ENCODE measurements at regions not wholly inside any gene's neighbourhood (a gene's known extent, or its start where the extent isn't known, plus 50 kb on each side); places are given as distances from the start of the nearest gene placed in this dataset.

DNA sequence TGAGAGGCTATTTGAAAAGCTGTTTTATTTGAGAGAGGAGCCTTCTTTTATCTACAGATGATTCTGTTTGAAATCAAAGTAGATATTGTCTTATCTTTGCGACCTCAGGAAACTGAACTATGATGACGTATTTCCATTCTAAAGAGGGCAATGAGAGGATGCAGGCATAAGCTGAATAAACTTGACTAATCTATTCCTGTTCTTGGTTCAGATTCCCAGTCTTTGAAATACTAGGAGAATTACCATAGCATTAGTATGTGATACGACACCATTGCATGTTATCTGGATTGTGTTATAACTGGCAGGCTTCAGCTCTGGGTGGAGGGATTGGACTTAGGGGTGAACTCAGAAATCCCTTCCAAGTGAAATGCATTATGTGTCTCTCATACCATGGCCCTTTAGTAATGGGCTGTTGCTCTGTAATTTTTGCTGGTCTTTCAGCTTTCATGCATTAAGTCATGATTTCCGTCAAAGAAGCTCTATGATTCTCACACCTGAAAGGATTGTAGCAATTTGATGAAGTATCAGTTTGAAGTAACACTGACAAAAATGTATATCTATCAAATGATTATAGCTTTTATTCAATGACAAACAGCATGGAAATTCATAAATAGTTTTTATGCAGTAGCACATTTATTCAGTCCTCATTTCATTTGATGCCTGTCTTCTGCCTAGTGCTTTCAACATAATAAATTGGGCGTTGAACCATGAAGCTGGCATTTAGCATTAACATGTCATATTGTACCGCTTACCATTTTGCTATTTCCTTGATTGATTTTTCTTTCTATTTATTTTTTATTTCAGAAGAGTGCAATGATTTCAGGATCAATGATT, 138.4 kb upstream of the SPACA1 start:
- no peak for DNase-seq (ENCODE audit: low read depth)

DNA sequence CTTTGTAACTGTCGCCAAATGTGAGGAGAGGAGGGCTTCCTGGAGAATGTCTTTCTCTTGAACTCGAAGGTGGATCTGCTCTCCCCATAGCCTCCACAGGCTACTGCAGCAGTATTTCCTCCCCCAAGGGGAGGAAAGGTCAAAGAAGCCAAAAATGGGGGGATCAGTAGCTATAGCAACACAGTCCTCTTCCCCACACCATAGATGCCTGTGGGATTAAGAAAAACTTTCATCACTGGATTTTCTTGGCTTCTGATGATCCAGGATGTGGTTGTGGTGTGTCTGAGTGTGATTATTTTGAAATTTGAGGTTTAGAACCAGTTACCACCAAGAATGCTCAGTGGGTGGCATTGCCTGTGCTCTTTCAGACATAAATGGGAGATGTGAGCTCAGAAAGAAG, 140.1 kb upstream of the SPACA1 start:
- no peak for DNase-seq (ENCODE audit: low read depth)

DNA sequence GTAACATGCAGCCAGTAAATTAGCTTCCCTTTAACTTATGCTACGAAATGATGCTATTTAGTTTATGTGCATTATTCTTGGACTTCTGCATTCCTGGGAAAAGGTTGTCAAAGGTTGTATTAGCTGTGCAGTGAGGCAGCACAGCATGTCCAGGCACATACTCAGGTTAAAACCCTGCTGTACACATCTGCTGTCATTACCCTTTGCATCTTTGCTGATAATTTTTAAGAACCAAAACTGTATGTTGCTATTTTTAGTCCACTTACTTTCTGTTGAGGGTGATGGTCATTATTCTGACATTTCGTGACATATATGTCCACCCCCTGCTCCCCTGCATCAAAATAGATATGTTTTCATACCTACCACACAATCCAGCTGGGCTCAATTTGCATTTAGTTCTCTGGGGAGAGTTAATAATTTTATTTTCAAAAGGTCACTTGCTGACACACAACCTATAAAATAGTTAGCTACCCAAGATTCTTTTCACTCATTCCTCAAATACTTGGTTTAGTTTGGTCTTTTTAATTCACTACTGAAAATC, 142.5 kb upstream of the SPACA1 start:
- DNase-seq (ENCODE audit: low read depth) = no peak

DNA sequence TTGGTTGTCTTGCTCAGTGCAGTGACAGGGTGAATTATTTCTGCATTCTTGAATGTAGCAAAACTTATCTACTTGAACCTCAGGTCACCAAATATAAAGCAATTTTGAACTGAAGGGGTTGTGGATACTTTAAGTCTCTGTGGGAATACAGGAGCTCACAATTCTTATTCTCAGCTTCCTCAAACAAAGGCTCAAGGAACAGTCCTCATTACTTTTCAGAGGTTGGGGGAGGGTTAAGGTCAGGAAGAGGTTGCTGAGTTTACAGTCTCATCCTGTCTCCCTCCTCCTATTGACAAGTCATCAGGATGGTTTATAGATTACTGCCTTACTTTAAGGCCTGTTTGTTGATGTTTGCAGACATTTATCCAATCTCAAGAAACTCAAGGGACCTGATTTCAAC, 143.6 kb upstream of the SPACA1 start:
- DNase-seq (ENCODE audit: low read depth) = no peak

DNA sequence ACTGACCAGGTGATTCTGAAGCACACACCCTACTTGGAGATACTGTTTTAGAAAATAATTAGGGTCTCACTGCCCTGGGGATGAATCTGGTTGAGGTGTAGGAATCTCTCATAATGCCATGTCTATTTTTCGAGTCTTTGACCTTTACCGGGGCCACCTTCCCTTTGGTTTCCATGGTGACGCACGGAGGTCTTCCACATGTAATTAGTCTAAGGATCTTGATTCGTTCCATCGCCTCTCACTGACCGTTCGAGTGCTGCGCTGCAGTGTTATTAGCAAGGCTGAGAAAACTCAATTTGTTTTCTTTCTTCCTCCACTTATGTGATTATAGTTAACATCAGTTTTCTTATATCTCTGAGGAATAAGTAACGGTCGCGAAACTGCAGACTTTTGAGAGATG, 144.3 kb upstream of the SPACA1 start:
- no peak for DNase-seq (ENCODE audit: low read depth)

DNA sequence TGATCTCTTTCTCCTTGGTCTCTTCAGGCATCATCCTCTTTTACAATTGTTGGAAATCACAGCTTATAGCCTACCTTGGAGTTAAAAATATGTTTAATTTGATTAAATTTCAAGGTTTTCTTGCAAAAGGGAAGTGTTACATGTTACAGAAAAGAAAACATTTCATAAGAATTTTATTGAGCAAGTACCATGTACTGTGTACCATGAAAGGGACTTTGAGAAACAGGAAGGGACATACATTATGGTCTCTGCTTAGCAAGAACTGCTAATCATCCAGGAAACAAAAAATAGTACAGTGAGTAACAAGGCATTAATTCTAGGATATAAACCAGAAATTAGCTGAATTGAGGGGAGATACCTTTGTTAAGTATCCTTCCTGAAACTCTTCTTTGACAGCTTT, 145.3 kb upstream of the SPACA1 start:
- no peak for DNase-seq (ENCODE audit: low read depth)

DNA sequence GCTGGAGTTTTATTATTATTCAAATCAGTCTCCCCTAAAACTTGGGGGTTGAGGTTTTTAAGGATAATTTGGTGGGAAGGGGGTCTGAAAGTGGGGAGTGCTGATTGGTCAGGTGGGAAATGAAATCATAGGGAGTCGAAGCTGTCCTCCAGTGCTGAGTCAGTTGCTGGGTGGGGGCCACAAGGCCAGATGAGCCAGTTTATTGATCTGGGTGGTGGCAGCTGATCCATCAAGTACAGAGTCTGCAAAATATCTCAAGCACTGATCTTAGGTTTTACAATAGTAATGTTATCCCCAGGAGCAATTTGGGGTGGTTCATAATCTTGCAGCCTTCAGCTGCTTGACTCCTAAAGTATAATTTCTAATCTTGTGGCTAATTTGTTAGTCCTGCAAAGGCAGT, 146.0 kb upstream of the SPACA1 start:
- no peak for DNase-seq (ENCODE audit: low read depth)

DNA sequence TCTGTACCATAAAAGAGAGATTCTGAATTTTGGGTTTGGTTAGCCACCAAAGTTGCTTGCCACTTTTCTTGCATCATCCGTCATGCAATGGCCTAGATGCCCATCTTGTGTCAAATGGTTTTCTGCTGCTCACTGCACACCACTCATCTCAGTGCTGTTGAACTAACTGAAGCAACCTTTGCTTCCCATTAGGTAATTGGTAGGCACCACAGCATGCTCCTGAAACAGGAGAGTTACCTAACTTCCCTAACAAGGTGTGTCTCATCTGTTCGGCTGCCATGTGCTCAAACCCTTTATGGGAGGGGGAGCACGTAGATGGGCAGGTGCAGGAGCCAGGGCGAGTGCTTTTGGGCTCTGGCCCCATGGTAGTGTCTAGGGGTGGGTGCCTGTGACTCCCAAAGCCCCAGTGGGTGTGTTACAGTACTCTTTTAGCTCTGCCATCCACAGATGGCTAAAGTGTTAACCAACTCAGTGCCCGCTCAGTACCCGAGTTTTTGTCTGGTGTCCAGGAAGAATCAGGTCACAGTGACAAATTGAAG, 147.4 kb upstream of the SPACA1 start:
- no peak for DNase-seq (ENCODE audit: low read depth)

DNA sequence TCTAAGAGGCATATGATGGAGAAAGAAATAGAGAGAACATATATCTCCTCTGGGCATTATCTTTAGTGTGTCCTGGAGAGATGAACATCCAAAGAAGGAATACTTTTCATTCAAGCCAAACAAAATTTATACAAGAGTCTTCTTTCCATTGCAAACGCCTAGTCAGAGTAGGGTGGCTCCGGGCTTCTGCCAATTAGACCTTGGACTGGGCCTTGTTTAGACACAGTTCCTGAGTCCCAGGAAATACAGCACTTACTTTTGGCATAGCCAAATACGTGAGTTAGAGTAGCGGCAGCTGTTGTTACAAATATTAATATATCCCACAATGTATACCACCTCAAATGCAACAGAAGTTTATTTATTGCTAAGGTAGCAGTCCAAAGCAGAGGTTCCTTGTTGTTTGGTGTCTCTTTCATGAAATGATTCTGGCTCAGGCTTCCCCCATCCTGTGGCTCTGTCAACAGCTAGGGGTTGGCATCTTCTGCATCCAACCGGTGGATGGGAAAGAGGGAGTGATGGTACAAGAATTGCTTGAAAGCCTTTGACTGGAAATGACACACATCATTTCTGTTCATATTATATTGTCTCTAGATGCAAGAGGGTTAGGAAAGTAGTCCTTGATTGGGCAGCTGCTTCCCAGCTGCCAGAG, 148.0 kb upstream of the SPACA1 start:
- DNase-seq (ENCODE audit: low read depth) = no peak

DNA sequence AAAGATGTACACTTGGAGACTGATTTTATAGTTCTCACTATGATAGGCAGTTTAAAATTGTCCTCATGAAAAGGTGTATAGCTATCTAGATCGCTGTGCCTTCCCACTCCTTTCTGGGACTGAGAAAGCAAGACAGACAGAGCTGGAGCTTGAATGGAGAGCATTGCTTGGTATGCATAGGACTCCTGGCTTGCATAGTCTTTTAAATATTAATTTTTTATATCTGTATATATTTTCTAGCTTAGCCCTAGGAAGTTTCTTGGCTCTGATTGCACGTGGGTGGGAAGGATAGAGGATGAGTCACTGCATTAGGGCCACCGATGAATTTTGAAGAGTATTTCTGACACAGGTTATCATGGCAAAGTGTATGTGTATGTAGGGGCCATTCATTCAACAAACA, 150.0 kb upstream of the SPACA1 start:
- no peak for DNase-seq (ENCODE audit: low read depth)

DNA sequence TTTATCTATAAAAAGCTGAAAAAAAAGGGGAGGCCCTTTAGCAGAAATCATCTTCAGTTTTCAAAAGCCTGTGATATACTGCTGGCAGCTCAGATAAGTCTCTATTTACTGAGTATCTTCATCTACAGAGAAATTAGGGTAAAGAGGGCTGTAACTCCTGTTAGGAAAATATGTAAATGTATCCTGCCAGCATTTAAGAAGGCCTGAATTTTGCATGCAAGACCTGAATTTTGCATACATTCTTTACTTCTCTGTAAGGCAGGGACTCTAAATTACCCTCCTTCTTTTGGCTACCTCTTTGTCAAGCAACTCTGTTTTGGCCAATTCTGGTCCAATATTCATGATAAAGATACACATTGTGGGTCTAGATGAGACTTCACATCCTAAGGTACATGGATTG, 150.6 kb upstream of the SPACA1 start:
- no peak for DNase-seq (ENCODE audit: low read depth)

DNA sequence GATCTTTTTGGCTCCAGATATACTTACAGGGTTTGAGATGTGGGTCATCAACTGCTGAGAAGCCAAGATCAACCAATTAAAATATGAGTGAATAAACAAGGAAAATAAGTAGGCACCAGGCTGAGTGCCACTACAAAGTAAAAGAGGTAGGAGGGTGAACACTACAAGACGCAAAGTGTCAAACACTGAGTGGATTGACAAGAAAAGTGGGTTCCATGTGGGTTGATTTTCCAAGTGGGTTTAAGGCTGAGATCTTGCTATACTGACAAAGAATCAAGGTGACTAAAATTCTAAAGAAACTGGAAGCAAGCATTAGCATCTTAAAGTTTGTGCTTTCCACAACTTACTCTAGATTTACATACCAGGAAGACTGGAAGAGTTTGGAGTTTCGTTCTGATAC, 160.4 kb upstream of the SPACA1 start:
- DNase-seq (ENCODE audit: low read depth) = no peak

DNA sequence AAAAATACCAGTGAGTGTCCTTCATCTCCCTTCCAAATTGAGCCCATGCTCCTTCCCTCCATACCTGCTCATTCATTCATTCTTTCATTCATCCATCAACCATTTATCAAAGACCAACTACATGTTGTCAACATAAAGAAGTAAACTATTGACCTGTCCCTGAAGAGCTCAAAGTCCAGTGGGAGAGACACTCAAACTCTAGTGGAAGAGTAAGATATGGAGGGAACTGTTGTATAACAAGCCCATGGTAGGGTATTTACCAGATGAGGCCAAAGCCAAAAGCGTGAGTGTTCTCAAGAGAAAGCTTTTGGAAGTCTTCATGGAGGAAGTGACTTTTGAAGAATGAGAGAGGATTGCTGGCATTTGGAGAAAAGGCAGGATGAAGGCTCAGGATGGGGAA, 163.4 kb upstream of the SPACA1 start:
- DNase-seq (ENCODE audit: low read depth) = no peak

DNA sequence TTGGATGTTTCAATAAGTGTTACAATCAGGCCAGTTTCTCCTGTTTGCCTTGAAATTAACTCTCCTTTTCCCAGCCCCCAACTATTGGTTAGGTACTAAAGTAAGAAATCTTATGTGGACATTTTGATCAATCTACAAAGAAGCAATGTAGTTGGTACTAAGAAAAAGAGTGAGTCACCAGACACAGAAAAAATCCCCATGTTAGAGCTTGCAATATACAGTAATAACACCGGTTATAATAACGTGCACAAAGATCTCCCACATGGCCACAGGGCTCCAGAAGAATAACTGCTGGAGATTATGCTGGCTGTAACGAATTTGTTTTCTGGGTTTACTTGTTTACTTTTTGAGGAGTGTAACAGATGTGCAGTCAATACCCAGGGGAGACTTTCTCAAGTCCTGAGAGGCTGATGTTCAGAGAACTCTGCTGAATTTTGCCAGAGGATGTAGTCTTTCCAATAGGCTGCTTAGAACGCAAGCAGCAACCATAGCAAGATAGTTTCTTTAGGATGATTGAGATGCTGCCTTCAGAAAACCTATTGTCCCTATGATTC, 166.2 kb upstream of the SPACA1 start:
- no peak for DNase-seq (ENCODE audit: low read depth)

DNA sequence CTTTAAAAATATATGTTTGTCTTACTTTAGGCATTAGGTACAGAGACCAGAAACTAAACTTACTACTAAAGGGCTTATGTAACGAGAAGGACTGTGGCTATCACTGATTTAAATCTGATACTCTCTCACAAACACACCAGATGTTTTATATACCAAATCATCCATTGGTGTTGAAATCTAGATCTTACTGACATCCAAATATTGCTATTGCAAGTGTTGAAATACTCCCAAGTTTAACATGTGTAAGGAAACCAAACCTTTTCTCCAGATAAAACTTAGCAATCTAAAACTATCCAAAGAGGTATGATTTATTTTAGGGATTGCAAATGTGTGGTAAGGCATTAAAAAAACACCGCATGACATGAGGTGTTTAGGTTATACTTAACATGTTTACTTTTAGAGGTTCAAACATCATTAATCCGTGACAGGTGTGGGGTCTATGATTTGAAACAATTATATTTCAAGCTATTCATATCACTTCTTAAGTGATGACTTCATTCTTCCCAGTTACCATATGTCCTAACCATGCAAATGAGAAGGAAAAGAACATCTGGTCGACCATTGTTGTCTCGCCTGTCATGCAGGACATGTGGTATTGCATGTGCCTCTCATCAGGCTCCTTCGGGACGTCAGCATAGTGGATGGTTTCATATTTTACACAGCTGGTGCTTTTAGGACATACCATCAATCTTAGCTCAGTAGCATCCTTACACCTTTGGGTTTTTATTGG, 168.3 kb upstream of the SPACA1 start:
- no peak for DNase-seq (ENCODE audit: low read depth)

DNA sequence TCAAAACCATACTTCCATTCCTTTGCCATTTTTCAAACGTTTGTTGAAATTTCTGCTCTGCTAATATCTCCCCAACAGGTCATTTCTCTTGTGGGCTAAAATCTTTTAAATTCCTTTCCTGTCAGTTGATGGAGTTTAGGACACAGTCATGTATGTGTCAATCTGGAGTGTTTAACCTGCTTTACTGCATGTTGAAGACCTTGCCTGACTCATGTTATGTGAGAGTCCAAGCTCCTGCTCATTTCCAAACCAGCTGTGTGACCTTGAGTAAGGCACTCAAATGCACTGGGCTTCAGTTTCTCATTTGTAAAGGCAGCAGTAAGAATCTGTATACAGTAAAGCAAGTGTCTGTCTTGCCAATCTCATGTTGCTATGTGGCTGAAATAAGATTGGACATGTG, 171.9 kb upstream of the SPACA1 start:
- no peak for DNase-seq (ENCODE audit: low read depth)

DNA sequence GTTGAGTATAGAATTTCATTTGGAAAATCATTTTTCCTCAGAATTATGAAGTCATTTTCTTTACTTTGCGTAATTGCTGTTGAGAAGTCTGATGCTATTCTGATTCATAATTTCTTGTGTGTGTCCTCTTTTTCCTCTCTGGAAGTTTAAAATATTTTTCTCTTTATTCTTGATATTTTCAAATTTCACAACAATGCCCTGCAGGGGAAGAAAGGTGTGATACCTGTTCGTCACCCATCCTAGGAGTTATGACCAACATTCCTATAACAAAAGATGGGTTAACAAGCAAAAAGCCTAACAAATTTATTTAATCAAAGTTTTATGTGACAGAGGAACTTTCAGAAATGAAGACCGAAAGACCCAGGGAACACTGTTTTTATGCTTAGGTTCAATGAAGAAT, 171.5 kb upstream of the AKIRIN2 start:
- no peak for DNase-seq (ENCODE audit: low read depth)

DNA sequence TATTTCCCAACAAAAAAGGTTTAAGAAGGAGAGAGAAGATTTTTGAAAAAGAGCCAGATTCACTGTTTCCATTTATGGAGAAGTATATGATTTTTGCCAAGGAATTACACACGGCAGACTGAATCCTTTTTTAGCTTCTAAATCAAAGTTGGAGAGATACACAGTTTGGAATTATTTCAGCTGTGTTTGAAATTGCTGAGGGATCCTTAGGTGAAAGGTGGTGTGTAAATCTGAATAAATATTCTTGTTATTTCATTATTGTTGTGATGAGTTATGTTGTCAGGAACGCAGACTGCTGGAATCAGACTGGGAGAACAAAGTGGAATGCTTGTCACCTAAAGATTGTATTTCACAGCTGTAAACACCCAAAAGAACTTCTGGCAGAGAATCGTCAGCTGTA, 168.5 kb upstream of the AKIRIN2 start:
- no peak for DNase-seq (ENCODE audit: low read depth)

DNA sequence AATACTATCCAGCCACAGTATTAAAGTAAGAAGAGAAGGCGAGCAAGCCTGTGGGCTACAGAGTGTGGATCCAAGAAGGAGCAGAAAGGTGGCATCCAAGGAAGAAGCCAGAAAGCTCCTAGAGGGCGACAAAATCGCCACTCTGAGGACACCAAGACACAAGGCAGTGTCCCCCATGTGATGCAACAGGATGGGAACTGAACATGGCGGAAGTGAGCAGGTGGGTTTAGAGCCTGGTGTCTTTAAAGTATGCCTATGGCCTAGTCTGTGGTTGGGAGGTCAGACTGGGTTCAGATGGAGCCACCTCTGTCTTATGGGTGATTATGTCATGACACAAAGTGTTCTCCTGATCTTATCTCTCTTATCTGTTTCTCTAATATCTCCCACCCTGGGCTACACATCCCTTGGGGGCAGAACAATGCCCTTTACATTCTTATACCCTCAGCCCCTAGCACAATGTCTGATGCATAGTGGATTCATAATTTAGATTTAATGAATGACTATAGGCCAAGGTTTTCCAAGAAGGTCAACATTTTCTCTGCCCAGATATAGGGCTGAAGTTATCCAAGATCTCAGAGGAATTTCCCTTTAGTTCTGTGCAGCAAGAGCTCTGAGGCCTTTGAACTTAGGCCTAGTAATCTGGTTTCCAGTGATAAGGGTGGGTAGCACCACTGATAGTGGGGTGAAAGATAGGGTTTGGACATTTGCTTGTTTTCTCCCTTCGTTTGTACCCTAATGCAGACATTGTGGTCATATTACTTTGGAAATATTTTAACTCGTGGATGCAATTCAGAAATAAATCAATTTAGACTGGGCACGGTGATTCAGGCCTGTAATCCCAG, 167.3 kb upstream of the AKIRIN2 start:
- DNase-seq (ENCODE audit: low read depth) = no peak

DNA sequence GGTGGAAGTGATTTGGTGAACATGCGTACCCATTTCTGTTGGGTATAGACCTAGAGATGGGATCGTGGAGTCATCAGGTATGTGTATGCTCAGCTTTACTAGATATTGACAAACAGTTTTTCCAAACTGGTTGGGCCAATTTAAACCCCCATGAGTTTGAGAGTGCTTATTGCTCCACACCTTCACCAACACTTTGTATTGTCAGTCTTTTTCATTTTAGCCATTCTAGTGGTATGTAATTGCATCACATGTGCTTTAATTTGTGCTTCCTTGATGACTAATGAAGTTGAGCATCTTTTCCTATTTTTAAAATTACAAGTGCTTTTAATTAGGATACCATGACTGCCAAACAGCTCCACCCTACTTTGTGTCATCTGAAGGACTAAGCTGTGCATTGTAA, 158.9 kb upstream of the AKIRIN2 start:
- DNase-seq (ENCODE audit: low read depth) = no peak

DNA sequence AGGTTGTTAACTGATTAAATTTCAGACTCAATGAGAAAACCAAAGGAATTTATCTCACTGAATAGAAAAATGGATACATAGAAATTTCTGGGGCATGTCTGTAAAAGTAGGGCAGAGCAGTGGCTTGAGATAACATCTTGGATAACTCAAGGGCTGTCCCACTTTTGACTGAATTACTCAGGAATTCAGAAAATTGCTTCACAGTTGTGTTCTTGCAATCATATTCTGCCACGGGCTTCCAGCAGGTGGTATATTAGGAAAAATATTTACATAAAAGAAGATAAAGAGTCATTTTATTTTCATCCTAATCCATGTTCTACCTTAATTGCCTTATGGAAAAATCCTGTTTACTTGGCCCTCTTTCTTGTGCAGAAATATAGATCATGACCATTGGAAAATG, 156.4 kb upstream of the AKIRIN2 start:
- no peak for DNase-seq (ENCODE audit: low read depth)
